ENCODE measurements at regions not wholly inside any gene's neighbourhood (a gene's known extent, or its start where the extent isn't known, plus 50 kb on each side); places are given as distances from the start of the nearest gene placed in this dataset.

GRCh38 chr9:86516564-86516963, 162.4 kb upstream of the TUT7 start:
- H3K9me3 Mint-ChIP-seq = no peaks in the 10 kb centered on the region

GRCh38 chr9:86515221-86515620, 161.0 kb upstream of the TUT7 start:
- TF ChIP-seq CTCF (IDR thresholded peaks at IDR 0.05) = no peak
- Mint-ChIP-seq H3K27ac (no peak overlapping the region), H3K36me3 (ENCODE audit: low read depth) (no peaks in the 10 kb centered on the region), H3K27me3 (no peaks in the 10 kb centered on the region), H3K4me1 (no peaks in the 10 kb centered on the region), H3K4me3 (no peak overlapping the region), H3K9me3 (no peaks in the 10 kb centered on the region)
- ATAC-seq (ENCODE audit: low read depth) = no peak
- intact Hi-C loops (cut with micrococcal nuclease) = no loop called here
- CTCF ChIA-PET = no interaction called here
- POLR2A ChIA-PET = no interaction called here
- DNase-seq = no peak

More at GRCh38 chr9:86516564-86516963, 162.4 kb upstream of the TUT7 start:
- Mint-ChIP-seq H3K4me1 (no peaks in the 10 kb centered on the region), H3K27me3 (no peaks in the 10 kb centered on the region), H3K27ac (no peak overlapping the region), H3K36me3 (ENCODE audit: low read depth) (no peaks in the 10 kb centered on the region), H3K4me3 (no peak overlapping the region)
- ChIA-PET POLR2A (no interaction called here), CTCF (no interaction called here)
- no peak for TF ChIP-seq CTCF (IDR thresholded peaks at IDR 0.05)
- no peak for DNase-seq
- no peak for ATAC-seq (ENCODE audit: low read depth)
- intact Hi-C loops (cut with micrococcal nuclease) = no loop called here

- no peaks in the 10 kb centered on the region for H3K4me1 Mint-ChIP-seq
Observed at GRCh38 chr9:86513429-86513828, 159.2 kb upstream of the TUT7 start.

GRCh38 chr9:86512929-86513328, 158.7 kb upstream of the TUT7 start:
- ATAC-seq (ENCODE audit: low read depth) (no peak), DNase-seq (no peak)
- H3K27me3 Mint-ChIP-seq = no peaks in the 10 kb centered on the region
- intact Hi-C loops (cut with micrococcal nuclease) = no loop called here
- no peaks in the 10 kb centered on the region for H3K36me3 Mint-ChIP-seq (ENCODE audit: low read depth)
- TF ChIP-seq CTCF (IDR thresholded peaks at IDR 0.05) = no peak
- H3K9me3 Mint-ChIP-seq = no peaks in the 10 kb centered on the region
- ChIA-PET CTCF (no interaction called here), POLR2A (no interaction called here)
- H3K4me3 Mint-ChIP-seq = no peak overlapping the region
- H3K27ac Mint-ChIP-seq = no peak overlapping the region
- H3K4me1 Mint-ChIP-seq = no peaks in the 10 kb centered on the region

More at GRCh38 chr9:86513429-86513828, 159.2 kb upstream of the TUT7 start:
- ChIA-PET CTCF (no interaction called here), POLR2A (no interaction called here)
- ATAC-seq (ENCODE audit: low read depth) (no peak), DNase-seq (no peak)
- intact Hi-C loops (cut with micrococcal nuclease) = no loop called here
- no peak overlapping the region for H3K27ac Mint-ChIP-seq
- no peaks in the 10 kb centered on the region for H3K27me3 Mint-ChIP-seq
- no peaks in the 10 kb centered on the region for H3K9me3 Mint-ChIP-seq
- no peak overlapping the region for H3K4me3 Mint-ChIP-seq
- H3K36me3 Mint-ChIP-seq (ENCODE audit: low read depth) = no peaks in the 10 kb centered on the region
- TF ChIP-seq CTCF (IDR thresholded peaks at IDR 0.05) = no peak

GRCh38 chr9:86511614-86512360, 157.6 kb upstream of the TUT7 start:
- no peaks in the 10 kb centered on the region for H3K9me3 Mint-ChIP-seq
- no peaks in the 10 kb centered on the region for H3K27me3 Mint-ChIP-seq
- intact Hi-C loops (cut with micrococcal nuclease) = no loop called here
- ATAC-seq (ENCODE audit: low read depth) (no peak), DNase-seq (no peak)
- CTCF ChIA-PET = no interaction called here
- no peak overlapping the region for H3K4me3 Mint-ChIP-seq
- no peaks in the 10 kb centered on the region for H3K36me3 Mint-ChIP-seq (ENCODE audit: low read depth)
- H3K27ac Mint-ChIP-seq = no peak overlapping the region
- POLR2A ChIA-PET = no interaction called here
- H3K4me1 Mint-ChIP-seq = no peaks in the 10 kb centered on the region
- no peak for TF ChIP-seq CTCF (IDR thresholded peaks at IDR 0.05)
